CD8-positive, alpha-beta memory T cell (primary cell): ENCODE measurements at regions not wholly inside any gene's neighbourhood (a gene's known extent, or its start where the extent isn't known, plus 50 kb on each side); places are given as distances from the start of the nearest gene placed in this dataset.

ENCODE experiments used
- CTCF ChIA-PET: fragments of 350-600 bp; sonication (Branson Sonifier 250); formaldehyde crosslinking; loops from one replicate; lab custom pipeline; 2021; ENCODE audit warnings: antibody characterized with exemption; lab: Charles Lee
- POLR2A ChIA-PET: fragments of 350-600 bp; sonication (Branson Sonifier 250); formaldehyde crosslinking; loops from one replicate; lab custom pipeline; 2021; ENCODE audit warnings: antibody characterized with exemption; lab: Charles Lee
- DNase-seq, 5 donors: peaks; one replicate each; pipeline versions ENCODE4 v3.0.0 to v3.0.0-alpha.2; 2020 to 2022; ENCODE audit warnings: mixed read lengths in 1 of 5
- H3K27ac ChIP-seq: one replicate; pipeline ENCODE4 v1.7.0; 2013; ENCODE audit warnings: low read depth, mild to moderate bottlenecking, low read length, moderate library complexity
- H3K27me3 ChIP-seq: 2 replicates; pipeline ENCODE4 v1.7.0; 2013; ENCODE audit warnings: low read length, mild to moderate bottlenecking; ENCODE audit not compliant: insufficient read depth, poor library complexity, severe bottlenecking
- H3K36me3 ChIP-seq: 2 replicates; pipeline ENCODE4 v1.7.0; 2013; ENCODE audit warnings: mild to moderate bottlenecking, low read length, moderate library complexity; ENCODE audit not compliant: insufficient read depth
- H3K4me1 ChIP-seq: 2 replicates; pipeline ENCODE4 v1.7.0; 2013; ENCODE audit warnings: mild to moderate bottlenecking, low read length, moderate library complexity; ENCODE audit not compliant: insufficient read depth
- H3K4me3 ChIP-seq: 2 replicates; pipeline ENCODE4 v1.7.0; 2013; ENCODE audit warnings: mild to moderate bottlenecking, low read length
- H3K9me3 ChIP-seq: 2 replicates; pipeline ENCODE4 v1.7.0; 2013; ENCODE audit warnings: mild to moderate bottlenecking, low read length
- H3K27ac Mint-ChIP-seq, 8 donors: one replicate each; pipeline ENCODE4 v1.8.0; 2020 to 2021; ENCODE audit warnings: mixed read lengths in 8 of 8, mild to moderate bottlenecking in 6 of 8, inconsistent platforms in 3 of 8, moderate library complexity in 3 of 8
- H3K27me3 Mint-ChIP-seq, 2 donors: one replicate each; pipeline ENCODE4 v1.8.0; 2020 to 2021; ENCODE audit warnings: mixed read lengths in 2 of 2, mild to moderate bottlenecking in 1 of 2, moderate library complexity in 1 of 2
- H3K36me3 Mint-ChIP-seq, 3 donors: one replicate each; pipeline ENCODE4 v1.8.0; 2020 to 2021; ENCODE audit warnings: mixed read lengths in 3 of 3, inconsistent platforms in 1 of 3, mild to moderate bottlenecking in 1 of 3
- H3K4me1 Mint-ChIP-seq, 3 donors: one replicate each; pipeline ENCODE4 v1.8.0; 2020 to 2021; ENCODE audit warnings: mixed read lengths in 3 of 3, inconsistent platforms in 1 of 3, mild to moderate bottlenecking in 1 of 3
- H3K4me3 Mint-ChIP-seq, 7 donors: one replicate each; pipeline ENCODE4 v1.8.0; 2020 to 2021; ENCODE audit warnings: mixed read lengths in 7 of 7, mild to moderate bottlenecking in 6 of 7, moderate library complexity in 4 of 7, inconsistent platforms in 2 of 7
- H3K9me3 Mint-ChIP-seq, 5 donors: one replicate each; pipeline ENCODE4 v1.8.0; 2020 to 2022; ENCODE audit warnings: mixed read lengths in 5 of 5, mild to moderate bottlenecking in 3 of 5, moderate library complexity in 2 of 5, inconsistent platforms in 1 of 5

GRCh38 chr1:70666381-70667140, 255.5 kb downstream of the CTH start:
- Histone ChIP-seq H3K4me1 (no peaks in the 10 kb centered on the region), H3K4me3 (no peak overlapping the region), H3K27ac (no peak overlapping the region), H3K36me3 (no peaks in the 10 kb centered on the region), H3K27me3 (no peaks in the 10 kb centered on the region), H3K9me3 (no peaks in the 10 kb centered on the region)
- POLR2A ChIA-PET = no interaction called here
- Mint-ChIP-seq H3K4me1 (no peaks in the 10 kb centered on the region), H3K27me3 (no peaks in the 10 kb centered on the region), H3K27ac (no peak overlapping the region), H3K9me3 (no peaks in the 10 kb centered on the region), H3K4me3 (no peak overlapping the region), H3K36me3 (no peaks in the 10 kb centered on the region)
- DNase-seq = no peak
- CTCF ChIA-PET = no interaction called here

GRCh38 chr1:70667494-70668170, 256.6 kb downstream of the CTH start:
- H3K9me3 ChIP-seq = no peaks in the 10 kb centered on the region
- ChIA-PET POLR2A (no interaction called here), CTCF (no interaction called here)
- Mint-ChIP-seq H3K4me1 (no peaks in the 10 kb centered on the region), H3K9me3 (no peaks in the 10 kb centered on the region), H3K4me3 (no peak overlapping the region), H3K27ac (no peak overlapping the region), H3K36me3 (no peaks in the 10 kb centered on the region), H3K27me3 (no peaks in the 10 kb centered on the region)
- no peak overlapping the region for H3K27ac ChIP-seq
- no peak for DNase-seq
- H3K27me3 ChIP-seq = no peaks in the 10 kb centered on the region
- H3K36me3 ChIP-seq = no peaks in the 10 kb centered on the region
- no peaks in the 10 kb centered on the region for H3K4me1 ChIP-seq
- H3K4me3 ChIP-seq = no peak overlapping the region

GRCh38 chr1:70671006-70671405, 259.9 kb downstream of the CTH start:
- Histone ChIP-seq H3K9me3 (no peaks in the 10 kb centered on the region), H3K27me3 (no peaks in the 10 kb centered on the region), H3K4me1 (no peaks in the 10 kb centered on the region), H3K4me3 (no peak overlapping the region), H3K36me3 (no peaks in the 10 kb centered on the region), H3K27ac (no peak overlapping the region)
- no peak for DNase-seq
- H3K9me3 Mint-ChIP-seq = no peaks in the 10 kb centered on the region
- no peaks in the 10 kb centered on the region for H3K36me3 Mint-ChIP-seq
- CTCF ChIA-PET = no interaction called here
- H3K27ac Mint-ChIP-seq = no peak overlapping the region
- POLR2A ChIA-PET = no interaction called here
- peaks cover 0 to 4% (median 3%) of the 10 kb centered on the region in 3 donors for H3K4me1 Mint-ChIP-seq
- H3K4me3 Mint-ChIP-seq = no peak overlapping the region
- H3K27me3 Mint-ChIP-seq = no peaks in the 10 kb centered on the region

- Mint-ChIP-seq H3K27ac (no peak overlapping the region), H3K36me3 (no peaks in the 10 kb centered on the region), H3K4me1 (peaks cover 0 to 4% (median 3%) of the 10 kb centered on the region in 3 donors), H3K27me3 (no peaks in the 10 kb centered on the region), H3K4me3 (no peak overlapping the region), H3K9me3 (no peaks in the 10 kb centered on the region)
- Histone ChIP-seq H3K27me3 (no peaks in the 10 kb centered on the region), H3K27ac (no peak overlapping the region), H3K4me1 (no peaks in the 10 kb centered on the region), H3K36me3 (no peaks in the 10 kb centered on the region), H3K9me3 (no peaks in the 10 kb centered on the region), H3K4me3 (no peak overlapping the region)
- CTCF ChIA-PET = no interaction called here
- POLR2A ChIA-PET = no interaction called here
- DNase-seq = no peak
Measured at GRCh38 chr1:70672442-70672888, 261.4 kb downstream of the CTH start.

- no peaks in the 10 kb centered on the region for H3K9me3 ChIP-seq
- no peak overlapping the region for H3K27ac Mint-ChIP-seq
- H3K27me3 Mint-ChIP-seq = no peaks in the 10 kb centered on the region
- ChIA-PET POLR2A (no interaction called here), CTCF (interaction anchor here (1.3 kb wide), 1 partner anchor 10 kb away, joined by 3 read pairs; no protein-coding TSS in a partner anchor)
- no peak for DNase-seq
- no peaks in the 10 kb centered on the region for H3K36me3 Mint-ChIP-seq
- no peaks in the 10 kb centered on the region for H3K27me3 ChIP-seq
- H3K36me3 ChIP-seq = no peaks in the 10 kb centered on the region
- no peak overlapping the region for H3K4me3 Mint-ChIP-seq
- no peak overlapping the region for H3K27ac ChIP-seq
- no peaks in the 10 kb centered on the region for H3K9me3 Mint-ChIP-seq
- no peak overlapping the region for H3K4me3 ChIP-seq
- no peaks in the 10 kb centered on the region for H3K4me1 ChIP-seq
- H3K4me1 Mint-ChIP-seq = peaks cover 0 to 4% (median 3%) of the 10 kb centered on the region in 3 donors
Measured at GRCh38 chr1:70674941-70675685, 264.0 kb downstream of the CTH start.

- H3K4me1 Mint-ChIP-seq = peaks cover 0 to 4% (median 3%) of the 10 kb centered on the region in 3 donors
- Histone ChIP-seq H3K27me3 (no peaks in the 10 kb centered on the region), H3K4me1 (no peaks in the 10 kb centered on the region), H3K4me3 (no peak overlapping the region), H3K36me3 (no peaks in the 10 kb centered on the region), H3K9me3 (no peaks in the 10 kb centered on the region), H3K27ac (peak overlapping the region; percentile 26)
- H3K27ac Mint-ChIP-seq = no peak overlapping the region
- no peak overlapping the region for H3K4me3 Mint-ChIP-seq
- ChIA-PET CTCF (interaction anchor here (1.3 kb wide), 1 partner anchor 10 kb away, joined by 3 read pairs; no protein-coding TSS in a partner anchor), POLR2A (no interaction called here)
- DNase-seq = no peak
- no peaks in the 10 kb centered on the region for H3K36me3 Mint-ChIP-seq
- H3K27me3 Mint-ChIP-seq = no peaks in the 10 kb centered on the region
- no peaks in the 10 kb centered on the region for H3K9me3 Mint-ChIP-seq
Measured at GRCh38 chr1:70675737-70676156, 264.7 kb downstream of the CTH start.

GRCh38 chr1:70685300-70686286, 274.5 kb downstream of the CTH start:
- Mint-ChIP-seq H3K27me3 (peaks cover 6 to 11% of the 10 kb centered on the region in 2 donors), H3K27ac (no peak overlapping the region), H3K4me3 (no peak overlapping the region), H3K9me3 (no peaks in the 10 kb centered on the region), H3K36me3 (no peaks in the 10 kb centered on the region), H3K4me1 (no peaks in the 10 kb centered on the region)
- H3K9me3 ChIP-seq = no peaks in the 10 kb centered on the region
- no peaks in the 10 kb centered on the region for H3K4me1 ChIP-seq
- H3K27me3 ChIP-seq = no peaks in the 10 kb centered on the region
- H3K4me3 ChIP-seq = no peak overlapping the region
- ChIA-PET CTCF (interaction anchor here (1.0 kb wide), 2 partner anchors 9 to 10 kb away, joined by 3 read pairs; no protein-coding TSS in a partner anchor), POLR2A (no interaction called here)
- peak in 1 of 5 donors; percentile 31 for DNase-seq
- H3K27ac ChIP-seq = no peak overlapping the region
- no peaks in the 10 kb centered on the region for H3K36me3 ChIP-seq
